HG03520 (cell line): ENCODE measurements at regions not wholly inside any gene's neighbourhood (a gene's known extent, or its start where the extent isn't known, plus 50 kb on each side); places are given as distances from the start of the nearest gene placed in this dataset.
"Not testable (repeated sequence)": the region's sequence is repeated elsewhere in the genome, so short reads cannot be mapped to it uniquely, and the experiment has no call there.

Source experiments
- ATAC-seq: cut with Tn5 transposase; IDR thresholded peaks from one replicate; pipeline ENCODE4 v1.9.1; 2021; ENCODE audit warnings: mild to moderate bottlenecking, moderate library complexity; ENCODE audit not compliant: unreplicated experiment

DNA sequence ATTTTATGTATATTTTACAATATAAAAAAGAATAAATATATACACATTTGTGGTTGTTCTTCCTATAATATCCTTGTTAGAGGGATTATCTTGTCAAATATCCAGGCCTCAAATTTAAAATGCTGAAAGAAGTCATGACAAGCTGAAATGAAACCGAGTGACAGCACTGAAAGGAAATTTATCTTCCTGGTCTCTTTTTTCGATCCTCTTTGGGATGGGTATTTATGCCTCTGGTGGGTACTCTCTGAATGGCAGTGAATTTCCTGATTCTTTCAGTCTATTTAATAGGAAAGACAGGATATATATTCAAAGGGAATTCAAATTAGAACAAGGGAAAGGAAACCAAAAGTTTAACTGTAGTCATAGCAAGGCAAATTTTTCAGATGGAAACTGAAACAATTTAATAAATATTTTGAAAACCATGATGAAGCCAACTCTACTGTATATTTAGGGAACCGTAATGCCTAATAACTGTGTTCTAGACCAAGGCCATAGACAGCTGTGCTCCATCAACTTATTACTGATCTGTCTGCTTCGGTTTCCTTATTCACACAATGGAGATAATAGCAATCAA lies 97.9 kb downstream of the DLEU7 start:
- ATAC-seq = no peak

DNA sequence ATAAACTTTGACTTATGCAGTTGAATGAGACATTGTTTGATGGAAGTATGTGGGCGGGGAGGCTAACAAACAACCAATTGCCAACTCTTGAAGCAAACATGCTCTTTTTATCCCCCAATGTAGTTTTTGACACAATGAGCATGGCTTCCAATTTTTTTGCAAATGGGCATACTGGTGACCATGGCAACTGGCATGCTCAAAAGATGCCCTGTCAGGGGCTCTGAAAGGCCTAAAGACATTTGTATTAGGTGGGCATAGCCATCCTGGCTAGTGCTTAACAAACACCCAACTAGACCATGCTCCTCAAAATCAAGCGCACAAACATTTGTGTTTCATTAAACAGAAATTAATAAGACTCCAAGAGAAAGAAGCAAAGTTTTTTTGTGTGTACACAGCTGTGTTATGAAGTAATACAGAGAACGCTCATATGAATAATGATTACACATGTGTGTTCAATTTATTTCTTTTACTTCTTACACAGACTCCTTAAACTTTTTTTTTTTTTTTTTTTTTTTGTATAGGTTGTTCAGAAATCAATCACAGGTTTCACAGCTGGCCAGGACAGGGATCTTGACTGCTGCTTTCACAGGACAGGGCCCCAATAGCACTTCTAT lies 95.6 kb downstream of the DLEU7 start:
- no peak for ATAC-seq

DNA sequence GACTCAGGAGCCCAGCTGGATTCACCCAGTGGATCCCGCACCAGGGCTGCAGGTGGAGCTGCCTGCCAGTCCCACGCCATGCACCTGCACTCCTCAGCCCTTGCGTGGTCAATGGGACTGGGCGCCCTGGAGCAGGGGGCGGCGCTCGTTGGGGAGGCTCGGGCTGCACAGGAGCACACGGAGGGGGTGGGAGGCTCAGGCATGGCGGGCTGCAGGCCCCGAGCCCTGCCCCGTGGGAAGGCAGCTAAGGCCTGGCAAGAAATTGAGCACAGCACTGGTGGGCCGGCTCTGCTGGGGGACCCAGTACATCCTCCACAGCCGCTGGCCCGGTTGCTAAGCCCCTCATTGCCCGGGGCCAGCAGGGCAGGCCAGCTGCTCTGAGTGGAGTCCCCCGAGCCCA lies 90.3 kb downstream of the DLEU7 start:
- ATAC-seq = not testable (repeated sequence)

DNA sequence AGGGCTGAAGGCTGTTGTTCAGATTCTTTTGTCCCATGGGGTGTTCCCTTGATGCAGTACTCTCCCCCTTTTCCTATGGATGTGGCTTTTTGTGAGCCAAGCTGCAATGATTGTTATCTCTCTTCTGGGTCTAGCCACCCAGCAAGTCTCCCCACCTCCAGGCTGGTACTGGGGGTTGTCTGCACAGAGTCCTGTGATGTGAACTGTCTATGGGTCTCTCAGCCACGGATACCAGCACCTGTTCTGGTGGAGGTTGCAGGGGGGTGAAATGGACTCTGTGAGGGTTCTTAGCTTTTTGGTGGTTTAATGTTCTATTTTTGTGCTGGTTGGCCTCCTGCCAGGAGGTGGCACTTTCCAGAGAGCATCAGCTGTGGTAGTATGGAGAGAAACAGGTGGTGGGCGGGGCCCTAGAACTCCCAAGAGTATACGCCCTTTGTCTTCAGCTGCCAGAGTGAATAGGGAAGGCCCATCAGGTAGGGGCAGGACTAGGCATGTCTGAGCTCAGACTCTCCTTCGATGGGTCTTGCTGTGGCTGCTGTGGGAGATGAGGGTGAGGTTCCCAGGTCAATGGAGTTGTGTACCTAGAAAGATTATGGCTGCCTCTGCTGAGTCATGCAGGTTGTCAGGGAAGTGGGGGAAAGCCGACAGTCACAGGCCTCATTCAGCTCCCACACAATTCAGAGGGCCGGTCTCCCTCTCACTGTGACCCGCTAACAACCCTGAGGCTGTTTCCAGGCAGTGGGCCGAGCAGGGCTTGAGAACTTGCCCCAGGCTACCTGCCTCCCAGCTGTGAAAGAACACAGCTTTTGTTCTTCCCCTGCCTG lies 87.4 kb downstream of the DLEU7 start:
- not testable (repeated sequence) for ATAC-seq

DNA sequence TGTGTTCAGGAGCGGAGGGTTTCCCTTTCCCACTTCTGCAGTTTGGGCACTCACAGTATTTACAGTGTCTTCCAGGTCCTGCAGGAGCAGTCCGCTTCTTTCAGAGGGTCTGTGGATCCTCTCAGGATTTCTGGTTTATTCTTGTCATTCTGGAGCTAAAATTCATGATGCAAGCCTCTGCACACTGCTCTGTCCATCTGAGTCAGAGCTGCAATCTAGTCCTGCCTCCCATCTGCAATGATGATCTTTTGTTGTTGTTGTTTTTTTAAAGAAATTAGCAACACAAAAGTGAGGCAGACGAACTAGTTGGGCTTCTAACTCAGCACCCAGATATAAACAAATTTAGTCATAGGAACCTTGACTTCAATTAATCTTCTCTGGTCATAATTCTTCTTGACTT lies 86.5 kb downstream of the DLEU7 start:
- no peak for ATAC-seq

DNA sequence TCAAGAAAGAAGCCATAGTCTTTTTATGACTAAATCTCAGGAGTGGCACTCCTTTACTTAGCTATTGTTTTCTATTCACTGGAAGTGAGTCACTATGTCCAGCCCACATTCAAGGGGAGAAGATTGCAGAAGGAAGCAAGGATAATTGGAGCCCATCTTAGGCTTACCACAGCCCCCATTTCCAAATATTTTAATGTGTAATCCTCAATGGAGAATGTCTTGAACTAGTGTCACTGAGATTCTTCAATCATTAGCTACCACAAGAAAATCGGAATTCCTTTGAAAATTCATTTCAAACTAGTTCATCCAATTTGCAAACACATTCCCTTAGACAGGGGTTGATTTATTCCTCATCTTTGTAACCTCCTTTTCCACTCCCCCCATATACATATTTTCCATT lies 84.7 kb downstream of the DLEU7 start:
- no peak for ATAC-seq

DNA sequence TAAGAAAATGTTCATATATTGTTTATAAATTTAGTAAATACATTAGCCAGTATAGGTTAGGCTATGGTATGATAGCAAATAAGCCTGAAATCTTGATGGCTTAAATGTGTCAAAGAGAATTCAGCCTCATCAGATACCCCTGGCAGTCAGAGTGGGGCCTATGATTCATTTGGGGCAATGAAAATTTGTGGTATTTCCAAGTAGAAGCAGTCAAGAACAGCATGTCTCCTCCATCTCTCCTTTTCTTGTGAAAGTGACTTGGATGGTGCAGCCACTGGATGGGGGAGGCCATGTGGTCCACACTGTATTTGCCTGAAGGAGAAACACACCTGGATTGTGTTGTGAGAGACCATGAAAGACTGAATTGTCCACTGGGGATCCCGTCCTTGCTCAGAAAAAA lies 82.7 kb downstream of the DLEU7 start:
- no peak for ATAC-seq

DNA sequence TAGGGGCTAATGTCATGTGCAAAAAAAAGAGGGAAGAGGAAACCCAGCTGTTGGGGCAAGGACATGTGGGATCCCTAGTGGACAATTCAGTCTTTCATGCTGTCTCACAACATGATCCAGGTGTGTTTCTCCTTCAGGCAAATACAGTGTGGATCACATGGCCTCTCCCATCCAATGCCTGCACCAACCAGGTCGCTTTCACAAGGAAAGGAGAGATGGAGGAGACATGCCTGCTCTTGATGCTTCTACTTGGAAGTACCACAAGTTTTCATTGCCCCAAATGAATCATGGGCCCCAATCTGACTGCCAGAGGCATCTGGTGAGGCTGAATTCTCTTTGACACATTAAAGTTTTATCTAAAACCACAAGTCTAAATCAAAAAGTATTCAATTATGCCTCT lies 82.1 kb downstream of the DLEU7 start:
- ATAC-seq = no peak

DNA sequence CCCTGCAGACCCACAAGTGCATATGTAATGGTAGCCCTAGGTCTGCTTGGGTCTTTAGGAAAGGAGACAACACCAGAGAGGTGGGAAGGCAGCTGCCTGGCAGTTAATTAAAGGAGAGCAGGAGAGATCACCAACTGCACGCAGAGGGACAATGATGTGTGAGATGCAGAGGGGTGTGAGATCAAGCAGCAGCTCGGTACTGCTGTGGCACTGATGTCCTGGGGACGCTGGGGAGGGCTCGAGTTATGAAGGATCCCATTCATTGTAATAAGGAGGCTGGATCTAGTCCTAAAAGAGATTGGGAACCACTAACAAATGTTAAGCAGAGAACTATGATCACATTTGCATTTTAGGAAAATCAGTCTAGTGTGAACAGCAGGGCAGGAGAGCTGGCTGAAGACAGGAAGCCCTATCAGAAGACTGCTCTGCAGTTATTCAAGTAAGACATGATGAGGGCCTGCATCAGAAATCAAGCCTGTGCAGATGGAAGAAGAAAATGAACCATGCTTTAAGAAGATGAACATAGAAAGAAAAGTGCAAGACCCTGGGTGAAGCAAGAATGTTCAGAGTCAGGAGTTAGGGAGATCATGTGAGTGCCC lies 80.4 kb downstream of the DLEU7 start:
- ATAC-seq = no peak

DNA sequence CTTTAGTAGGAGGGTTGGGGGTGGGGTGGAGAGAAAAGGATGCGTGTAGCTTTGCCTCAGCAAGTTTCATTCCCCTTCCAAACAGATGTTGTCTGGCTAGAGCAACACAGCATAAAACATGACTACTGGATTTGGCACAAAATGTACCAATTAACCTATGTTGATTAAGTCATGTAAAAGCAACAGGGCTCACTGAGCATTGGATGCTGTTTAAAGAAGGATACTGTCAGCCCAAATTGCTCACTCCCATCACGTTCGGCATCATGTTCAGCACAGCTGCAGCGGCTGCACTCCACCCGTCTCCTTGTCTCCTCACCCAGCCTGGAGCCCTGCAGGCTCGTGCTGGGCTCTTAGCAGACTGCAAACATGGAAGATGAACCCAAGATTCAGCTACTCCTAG lies 77.5 kb downstream of the DLEU7 start:
- no peak for ATAC-seq

DNA sequence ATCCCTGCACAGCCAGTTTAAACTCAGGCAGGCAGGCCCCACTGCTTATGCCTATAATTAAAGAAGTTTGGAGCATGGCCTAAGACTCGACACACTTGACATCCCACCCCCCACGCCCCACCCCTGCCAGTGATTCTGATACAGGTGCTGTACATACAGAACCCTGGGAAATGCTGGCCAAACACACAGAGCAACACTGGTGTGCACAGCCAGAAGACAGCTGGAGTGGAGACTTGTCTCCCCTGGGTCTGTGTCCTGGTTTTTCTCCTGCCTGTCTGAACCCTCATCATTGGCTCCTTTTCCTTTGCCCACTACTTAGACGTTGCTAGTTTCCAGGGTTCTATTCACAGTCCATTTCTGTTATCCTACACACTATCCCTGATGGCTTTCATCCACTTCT lies 76.8 kb downstream of the DLEU7 start:
- ATAC-seq = no peak

DNA sequence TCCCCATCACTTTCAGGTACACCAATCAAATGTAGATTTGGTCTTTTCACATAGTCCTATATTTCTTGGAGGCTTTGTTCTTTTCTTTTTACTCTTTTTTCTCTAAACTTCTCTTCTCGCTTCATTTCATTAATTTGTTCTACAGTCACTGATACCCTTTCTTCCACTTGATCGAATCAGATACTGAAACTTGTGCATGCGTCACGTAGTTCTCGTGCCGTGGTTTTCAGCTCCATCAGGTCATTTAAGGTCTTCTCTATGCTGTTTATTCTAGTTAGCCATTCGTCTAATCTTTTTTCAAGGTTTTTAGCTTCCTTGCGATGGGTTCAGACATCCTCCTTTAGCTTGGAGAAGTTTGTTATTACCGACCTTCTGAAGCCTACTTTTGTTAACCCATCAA lies 70.6 kb downstream of the DLEU7 start:
- ATAC-seq = not testable (repeated sequence)
